GM19372 (cell line): ENCODE measurements at regions not wholly inside any gene's neighbourhood (a gene's known extent, or its start where the extent isn't known, plus 50 kb on each side); places are given as distances from the start of the nearest gene placed in this dataset.
"Not testable (repeated sequence)": the region's sequence is repeated elsewhere in the genome, so short reads cannot be mapped to it uniquely, and the experiment has no call there.

Experiments
- ATAC-seq: cut with Tn5 transposase; IDR thresholded peaks from one replicate; pipeline ENCODE4 v1.9.1; 2021; ENCODE audit warnings: mild to moderate bottlenecking, low read depth, moderate library complexity; ENCODE audit not compliant: unreplicated experiment

GRCh38 chr1:55520861-55521260 is 305.7 kb upstream of the USP24 start:
- no peak for ATAC-seq

- no peak for ATAC-seq
Observed at GRCh38 chr1:55519937-55520683, 304.9 kb upstream of the USP24 start.

- ATAC-seq, result no peak
Observed at GRCh38 chr1:55519276-55519675, 304.1 kb upstream of the USP24 start.

- ATAC-seq, result no peak
Observed at GRCh38 chr1:55517036-55517435, 301.9 kb upstream of the USP24 start.

GRCh38 chr1:55514571-55514970 is 299.4 kb upstream of the USP24 start:
- not testable (repeated sequence) for ATAC-seq

GRCh38 chr1:55512466-55512865 is 297.3 kb upstream of the USP24 start:
- no peak for ATAC-seq

- ATAC-seq, result no peak
Observed at GRCh38 chr1:55507578-55507931, 292.4 kb upstream of the USP24 start.

- no peak for ATAC-seq
Observed at GRCh38 chr1:55506740-55507577, 291.8 kb upstream of the USP24 start.

- no peak for ATAC-seq
Observed at GRCh38 chr1:55505326-55505725, 290.2 kb upstream of the USP24 start.

GRCh38 chr1:55504306-55504731 is 289.2 kb upstream of the USP24 start:
- ATAC-seq, result no peak

GRCh38 chr1:55503663-55504305 is 288.6 kb upstream of the USP24 start:
- no peak for ATAC-seq

GRCh38 chr1:55500601-55501000 is 285.4 kb upstream of the USP24 start:
- no peak for ATAC-seq

- ATAC-seq, result no peak
Observed at GRCh38 chr1:55490547-55490946, 275.4 kb upstream of the USP24 start.

- ATAC-seq, result no peak
Observed at GRCh38 chr1:55484173-55484572, 269.0 kb upstream of the USP24 start.

- ATAC-seq, result no peak
Observed at GRCh38 chr1:55483523-55483922, 268.4 kb upstream of the USP24 start.

GRCh38 chr1:55481634-55482033 is 266.5 kb upstream of the USP24 start:
- ATAC-seq, result no peak

- no peak for ATAC-seq
Observed at GRCh38 chr1:55480029-55480795, 265.0 kb upstream of the USP24 start.

- no peak for ATAC-seq
Observed at GRCh38 chr1:55478742-55479141, 263.6 kb upstream of the USP24 start.

GRCh38 chr1:55477953-55478352 is 262.8 kb upstream of the USP24 start:
- ATAC-seq, result no peak

GRCh38 chr1:55476445-55477015 is 261.4 kb upstream of the USP24 start:
- no peak for ATAC-seq
